A549 (cell line): ENCODE measurements at regions not wholly inside any gene's neighbourhood (a gene's known extent, or its start where the extent isn't known, plus 50 kb on each side); places are given as distances from the start of the nearest gene placed in this dataset.

Source experiments
- ATAC-seq, 2 experiments: fragments of 200-7000 bp in 1 of 2; fragments of >200 bp in 1 of 2; cut with Nextera tagmentation in 1 of 2; cut with Tn5 transposase in 1 of 2; 3 replicates each; pipeline versions ENCODE4 v1.8.0 to v1.9.1; 2018 to 2020; ENCODE audit warnings: mild to moderate bottlenecking in 1 of 2, moderate library complexity in 1 of 2
- CTCF ChIA-PET: fragments of 300-600 bp; sonication (Branson Sonifier 250); formaldehyde crosslinking; extraction: SDS; loops from one replicate; lab custom pipeline; 2021; ENCODE audit warnings: antibody characterized with exemption, inconsistent platforms; lab: Yijun Ruan, JAX
- POLR2A ChIA-PET: fragments of 350-600 bp; formaldehyde crosslinking; extraction: SDS; loops from one replicate; lab custom pipeline; 2021; ENCODE audit warnings: antibody characterized with exemption, inconsistent platforms; lab: Yijun Ruan, JAX
- DNase-seq, 2 experiments: peaks; one replicate each; pipeline versions ENCODE4 v3.0.0 to v3.0.0-alpha.2; 2011 to 2016; ENCODE audit warnings: low read depth in 1 of 2, low spot score in 1 of 2
- FAIRE-seq: peaks from 2 replicates; lab custom pipeline; 2011; peaks lifted over from hg19 to GRCh38; lab: Jason Lieb, UNC
- H3K27ac ChIP-seq, 2 experiments: fragments of >200 bp; sonication (Bioruptor Twin); formaldehyde crosslinking; 3 replicates each; pipeline ENCODE4 v1.5.1; 2016 to 2017
- H3K4me1 ChIP-seq: fragments of >200 bp; sonication (Bioruptor Twin); formaldehyde crosslinking; 3 replicates; pipeline ENCODE4 v1.6.1; 2016
- H3K4me2 ChIP-seq: fragments of >200 bp; sonication (Bioruptor Twin); formaldehyde crosslinking; 3 replicates; pipeline ENCODE4 v1.6.1; 2016
- H3K4me3 ChIP-seq: fragments of >200 bp; sonication (Bioruptor Twin); formaldehyde crosslinking; 3 replicates; pipeline ENCODE4 v1.5.1; 2016
- H3K9me3 ChIP-seq: fragments of >200 bp; sonication (Bioruptor Twin); formaldehyde crosslinking; 3 replicates; pipeline ENCODE4 v1.6.1; 2016
- ATOH8 ChIP-seq: fragments of 250-450 bp; sonication (Bioruptor Pico); IDR thresholded peaks from 2 replicates; pipeline ENCODE4 v1.5.0; 2020; ENCODE audit warnings: low read depth, mild to moderate bottlenecking, moderate library complexity
- BHLHE40 ChIP-seq: IDR thresholded peaks from 2 replicates; pipeline ENCODE4 v1.6.1; 2012; ENCODE audit warnings: low read depth, low read length, inconsistent platforms
- CEBPB ChIP-seq, 2 experiments: fragments of >200 bp in 1 of 2; sonication (Bioruptor Twin) in 1 of 2; formaldehyde crosslinking in 1 of 2; IDR thresholded peaks; 2 replicates each; pipeline ENCODE4 v1.6.1; 2012 to 2016
- CHD4 ChIP-seq: fragments of 200-600 bp; sonication (generic); IDR thresholded peaks from 2 replicates; pipeline ENCODE4 v1.6.1; 2016; ENCODE audit warnings: antibody characterized with exemption, mild to moderate bottlenecking, borderline replicate concordance
- ELK1 ChIP-seq: fragments of 150-350 bp; IDR thresholded peaks from 2 replicates; pipeline ENCODE4 v1.6.1; 2014; ENCODE audit warnings: low read depth, mild to moderate bottlenecking, low read length
- ESRRA ChIP-seq: fragments of 150-350 bp; IDR thresholded peaks from 2 replicates; pipeline ENCODE4 v1.6.1; 2014; ENCODE audit warnings: mild to moderate bottlenecking, low read length, borderline replicate concordance
- FOSB ChIP-seq: fragments of 250-450 bp; sonication (Bioruptor Pico); IDR thresholded peaks from 2 replicates; pipeline ENCODE4 v1.5.0; 2020; ENCODE audit warnings: mild to moderate bottlenecking, moderate library complexity
- HDAC2 ChIP-seq: fragments of 200-600 bp; sonication (generic); IDR thresholded peaks from 2 replicates; pipeline ENCODE4 v1.6.1; 2016
- HMGXB4 ChIP-seq: fragments of 250-450 bp; sonication (Bioruptor Pico); IDR thresholded peaks from 2 replicates; pipeline ENCODE4 v1.5.0; 2021; ENCODE audit warnings: mild to moderate bottlenecking, moderate library complexity, borderline replicate concordance
- HOXB13 ChIP-seq: fragments of 250-450 bp; sonication (Bioruptor Pico); IDR thresholded peaks from 2 replicates; pipeline ENCODE4 v1.5.0; 2020; ENCODE audit warnings: low read depth, mild to moderate bottlenecking, moderate library complexity
- KDM1A ChIP-seq: fragments of 200-600 bp; sonication (generic); IDR thresholded peaks from 2 replicates; pipeline ENCODE4 v1.6.1; 2016; ENCODE audit warnings: low read depth, mild to moderate bottlenecking
- RARB ChIP-seq: fragments of 250-450 bp; sonication (Bioruptor Pico); IDR thresholded peaks from 2 replicates; pipeline ENCODE4 v1.8.0; 2021; ENCODE audit warnings: mild to moderate bottlenecking, moderate library complexity
- RCOR1 ChIP-seq: fragments of 150-350 bp; IDR thresholded peaks from 2 replicates; pipeline ENCODE4 v1.6.1; 2014; ENCODE audit warnings: antibody characterized with exemption, low read length, low read depth
- RFX5 ChIP-seq: fragments of 450-650 bp; IDR thresholded peaks from 2 replicates; pipeline ENCODE4 v1.7.1; 2014; ENCODE audit warnings: antibody characterized with exemption, mild to moderate bottlenecking, moderate library complexity
- SMC3 ChIP-seq: fragments of >200 bp; sonication (Bioruptor Twin); formaldehyde crosslinking; IDR thresholded peaks from 3 replicates; pipeline ENCODE4 v1.6.1; 2018; ENCODE audit warnings: inconsistent platforms
- USF2 ChIP-seq: fragments of 450-650 bp; IDR thresholded peaks from 2 replicates; pipeline ENCODE4 v1.6.1; 2014; ENCODE audit warnings: antibody characterized with exemption
- ZSCAN20 ChIP-seq: fragments of 250-450 bp; sonication (Bioruptor Pico); IDR thresholded peaks from 2 replicates; pipeline ENCODE4 v1.8.0; 2022; ENCODE audit warnings: mild to moderate bottlenecking, moderate library complexity
- WGBS: methylation state at CpG from one replicate; pipeline ENCODE4 v1.1.6; 2017; ENCODE audit errors: missing lambda C conversion rate; 5-methylcytosine and 5-hydroxymethylcytosine counted together
- TF ChIP-seq, protein P1 (sequence below): fragments of >200 bp; sonication (Bioruptor Twin); formaldehyde crosslinking; IDR thresholded peaks from 2 replicates; pipeline ENCODE4 v1.6.1; 2016
- TF ChIP-seq, protein P2 (sequence below): fragments of >200 bp; sonication (Bioruptor Twin); formaldehyde crosslinking; IDR thresholded peaks from 3 replicates; pipeline ENCODE4 v1.5.1; 2016
- TF ChIP-seq, protein P3 (sequence below): IDR thresholded peaks from 2 replicates; pipeline ENCODE4 v1.6.1; 2012
- TF ChIP-seq, protein P4 (sequence below): IDR thresholded peaks from 2 replicates; pipeline ENCODE4 v1.6.1; 2012; ENCODE audit warnings: low read depth, borderline replicate concordance

- no peak for TF ChIP-seq USF2
- TF ChIP-seq HOXB13 (CRISPR knock-in tag): no peak
- TF ChIP-seq, protein P1, sequence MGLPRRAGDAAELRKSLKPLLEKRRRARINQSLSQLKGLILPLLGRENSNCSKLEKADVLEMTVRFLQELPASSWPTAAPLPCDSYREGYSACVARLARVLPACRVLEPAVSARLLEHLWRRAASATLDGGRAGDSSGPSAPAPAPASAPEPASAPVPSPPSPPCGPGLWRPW: no peak
- TF ChIP-seq, protein P2, sequence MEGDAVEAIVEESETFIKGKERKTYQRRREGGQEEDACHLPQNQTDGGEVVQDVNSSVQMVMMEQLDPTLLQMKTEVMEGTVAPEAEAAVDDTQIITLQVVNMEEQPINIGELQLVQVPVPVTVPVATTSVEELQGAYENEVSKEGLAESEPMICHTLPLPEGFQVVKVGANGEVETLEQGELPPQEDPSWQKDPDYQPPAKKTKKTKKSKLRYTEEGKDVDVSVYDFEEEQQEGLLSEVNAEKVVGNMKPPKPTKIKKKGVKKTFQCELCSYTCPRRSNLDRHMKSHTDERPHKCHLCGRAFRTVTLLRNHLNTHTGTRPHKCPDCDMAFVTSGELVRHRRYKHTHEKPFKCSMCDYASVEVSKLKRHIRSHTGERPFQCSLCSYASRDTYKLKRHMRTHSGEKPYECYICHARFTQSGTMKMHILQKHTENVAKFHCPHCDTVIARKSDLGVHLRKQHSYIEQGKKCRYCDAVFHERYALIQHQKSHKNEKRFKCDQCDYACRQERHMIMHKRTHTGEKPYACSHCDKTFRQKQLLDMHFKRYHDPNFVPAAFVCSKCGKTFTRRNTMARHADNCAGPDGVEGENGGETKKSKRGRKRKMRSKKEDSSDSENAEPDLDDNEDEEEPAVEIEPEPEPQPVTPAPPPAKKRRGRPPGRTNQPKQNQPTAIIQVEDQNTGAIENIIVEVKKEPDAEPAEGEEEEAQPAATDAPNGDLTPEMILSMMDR: no peak
- TF ChIP-seq, protein P3, sequence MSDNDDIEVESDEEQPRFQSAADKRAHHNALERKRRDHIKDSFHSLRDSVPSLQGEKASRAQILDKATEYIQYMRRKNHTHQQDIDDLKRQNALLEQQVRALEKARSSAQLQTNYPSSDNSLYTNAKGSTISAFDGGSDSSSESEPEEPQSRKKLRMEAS: no peak
- TF ChIP-seq, protein P4, sequence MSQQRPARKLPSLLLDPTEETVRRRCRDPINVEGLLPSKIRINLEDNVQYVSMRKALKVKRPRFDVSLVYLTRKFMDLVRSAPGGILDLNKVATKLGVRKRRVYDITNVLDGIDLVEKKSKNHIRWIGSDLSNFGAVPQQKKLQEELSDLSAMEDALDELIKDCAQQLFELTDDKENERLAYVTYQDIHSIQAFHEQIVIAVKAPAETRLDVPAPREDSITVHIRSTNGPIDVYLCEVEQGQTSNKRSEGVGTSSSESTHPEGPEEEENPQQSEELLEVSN: no peak
- Histone ChIP-seq H3K9me3 (no peaks in the 10 kb centered on the region), H3K4me1 (no peaks in the 10 kb centered on the region), H3K4me2 (no peak overlapping the region), H3K27ac (no peak overlapping the region), H3K4me3 (no peak overlapping the region)
- FAIRE-seq: no peak
- no peak for DNase-seq
- ChIA-PET CTCF (interaction anchor here (1.4 kb wide), 1 partner anchor 9 kb away, joined by 6 read pairs; no protein-coding TSS in a partner anchor), POLR2A (no interaction called here)
- no peak for ATAC-seq
- 17% methylated on average over 2 of the region's 2 CpGs for WGBS
Measured at GRCh38 chr6:139433631-139434419, 59.4 kb upstream of the CITED2 start.

DNA sequence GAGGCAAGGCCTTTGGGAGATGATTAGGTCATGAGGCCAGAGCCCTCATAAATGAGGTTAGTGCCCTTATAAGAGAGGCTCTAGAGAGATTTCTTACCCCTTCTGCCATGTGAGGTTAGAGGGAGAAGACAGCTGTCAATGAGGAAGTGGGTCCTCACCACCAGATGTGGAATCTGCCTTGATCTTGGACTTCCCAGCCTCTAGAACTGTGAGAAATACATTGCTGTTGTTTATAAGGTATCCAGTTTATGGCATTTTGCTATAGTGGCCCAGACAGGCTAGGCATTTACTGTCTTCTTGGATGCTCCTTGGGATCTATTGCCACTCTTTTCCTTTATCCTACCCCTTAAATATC lies 57.1 kb upstream of the CITED2 start:
- H3K4me2 ChIP-seq: no peak overlapping the region
- TF ChIP-seq CEBPB (IDR thresholded peaks at IDR 0.05) (no peak), BHLHE40 (no peak), ZSCAN20 (CRISPR knock-in tag) (no peak), FOSB (CRISPR knock-in tag) (no peak), RARB (CRISPR knock-in tag) (no peak), CHD4 (no peak), KDM1A (no peak), ELK1 (no peak), RCOR1 (no peak), ATOH8 (CRISPR knock-in tag) (no peak), HMGXB4 (no peak), USF2 (no peak), HDAC2 (no peak), RFX5 (no peak), ESRRA (no peak), SMC3 (no peak)
- TF ChIP-seq, protein P4: no peak
- TF ChIP-seq, all 56 proteins: peak for 0
- FAIRE-seq (no peak), ATAC-seq (no peak), DNase-seq (no peak)
- Histone ChIP-seq H3K27ac (no peak overlapping the region), H3K9me3 (no peaks in the 10 kb centered on the region), H3K4me1 (no peaks in the 10 kb centered on the region), H3K4me3 (no peak overlapping the region)
- POLR2A ChIA-PET: no interaction called here
- CTCF ChIA-PET: interaction anchor here (1.5 kb wide), 1 partner anchor 10 kb away, joined by 3 read pairs; no protein-coding TSS in a partner anchor
